ENCODE measurements at regions not wholly inside any gene's neighbourhood (a gene's known extent, or its start where the extent isn't known, plus 50 kb on each side); places are given as distances from the start of the nearest gene placed in this dataset.

- H3K27me3 ChIP-seq (ENCODE audit: control insufficient read depth in 3 of 3, insufficient read depth in 3 of 3, low read length in 2 of 3): no peaks in the 10 kb centered on the region
- no peaks in the 10 kb centered on the region for H3K36me3 ChIP-seq (ENCODE audit: control insufficient read depth in 4 of 4, insufficient read depth in 4 of 4, low read length in 4 of 4)
Observed at GRCh38 chr4:116913451-116913850, 171.9 kb downstream of the TRAM1L1 start.

GRCh38 chr4:116906758-116907157, 178.6 kb downstream of the TRAM1L1 start:
- no peak for TF ChIP-seq CTCF (IDR thresholded peaks at IDR 0.05; ENCODE audit: control extremely low read depth, extremely low read depth)
- Histone ChIP-seq H3K4me1 (ENCODE audit: control insufficient read depth in 5 of 5, insufficient read depth in 5 of 5, low read length in 5 of 5) (no peaks in the 10 kb centered on the region), H3K36me3 (ENCODE audit: control insufficient read depth in 4 of 4, insufficient read depth in 4 of 4, low read length in 4 of 4) (no peaks in the 10 kb centered on the region), H3K4me3 (no peak overlapping the region), H3K27me3 (ENCODE audit: control insufficient read depth in 3 of 3, insufficient read depth in 3 of 3, low read length in 2 of 3) (no peaks in the 10 kb centered on the region), H3K9ac (ENCODE audit: insufficient read depth in 1 of 2, low read length in 2 of 2) (no peak overlapping the region), H3K27ac (ENCODE audit: low read depth in 1 of 2, low read length in 1 of 2) (no peak overlapping the region), H3K9me3 (ENCODE audit: control insufficient read depth in 4 of 4, insufficient read depth in 3 of 4, low read length in 3 of 4) (no peaks in the 10 kb centered on the region)
- DNase-seq (no peak), ATAC-seq (ENCODE audit: insufficient read depth, low FRiP score) (no peak)
- 81 to 83% methylated on average over 2 of the region's 2 CpGs for WGBS, 2 donors

More at GRCh38 chr4:116913451-116913850, 171.9 kb downstream of the TRAM1L1 start:
- no peak for DNase-seq
- TF ChIP-seq CTCF (IDR thresholded peaks at IDR 0.05; ENCODE audit: control extremely low read depth, extremely low read depth): no peak
- Histone ChIP-seq H3K27ac (ENCODE audit: low read depth in 1 of 2, low read length in 1 of 2) (no peak overlapping the region), H3K4me1 (ENCODE audit: control insufficient read depth in 5 of 5, insufficient read depth in 5 of 5, low read length in 5 of 5) (no peaks in the 10 kb centered on the region), H3K9ac (ENCODE audit: insufficient read depth in 1 of 2, low read length in 2 of 2) (no peak overlapping the region), H3K9me3 (ENCODE audit: control insufficient read depth in 4 of 4, insufficient read depth in 3 of 4, low read length in 3 of 4) (no peaks in the 10 kb centered on the region), H3K4me3 (no peak overlapping the region)
- 86 to 96% methylated on average over 1 of the region's 1 CpG for WGBS, 2 donors
- ATAC-seq (ENCODE audit: insufficient read depth, low FRiP score): no peak

GRCh38 chr4:116899561-116899960, 185.8 kb downstream of the TRAM1L1 start:
- no peak for TF ChIP-seq CTCF (IDR thresholded peaks at IDR 0.05; ENCODE audit: control extremely low read depth, extremely low read depth)
- Histone ChIP-seq H3K27me3 (ENCODE audit: control insufficient read depth in 3 of 3, insufficient read depth in 3 of 3, low read length in 2 of 3) (no peaks in the 10 kb centered on the region), H3K4me1 (ENCODE audit: control insufficient read depth in 5 of 5, insufficient read depth in 5 of 5, low read length in 5 of 5) (no peaks in the 10 kb centered on the region), H3K9ac (ENCODE audit: insufficient read depth in 1 of 2, low read length in 2 of 2) (no peak overlapping the region), H3K27ac (ENCODE audit: low read depth in 1 of 2, low read length in 1 of 2) (no peak overlapping the region), H3K4me3 (no peak overlapping the region), H3K9me3 (ENCODE audit: control insufficient read depth in 4 of 4, insufficient read depth in 3 of 4, low read length in 3 of 4) (no peaks in the 10 kb centered on the region), H3K36me3 (ENCODE audit: control insufficient read depth in 4 of 4, insufficient read depth in 4 of 4, low read length in 4 of 4) (no peaks in the 10 kb centered on the region)
- no peak for ATAC-seq (ENCODE audit: insufficient read depth, low FRiP score)
- DNase-seq: no peak
- WGBS, 2 donors: 78 to 86% methylated on average over 1 of the region's 1 CpG

- no peaks in the 10 kb centered on the region for H3K27me3 ChIP-seq (ENCODE audit: control insufficient read depth in 3 of 3, insufficient read depth in 3 of 3, low read length in 2 of 3)
- no peaks in the 10 kb centered on the region for H3K4me1 ChIP-seq (ENCODE audit: control insufficient read depth in 5 of 5, insufficient read depth in 5 of 5, low read length in 5 of 5)
- no peak for TF ChIP-seq CTCF (IDR thresholded peaks at IDR 0.05; ENCODE audit: control extremely low read depth, extremely low read depth)
- DNase-seq (no peak), ATAC-seq (ENCODE audit: insufficient read depth, low FRiP score) (no peak)
- no peaks in the 10 kb centered on the region for H3K9me3 ChIP-seq (ENCODE audit: control insufficient read depth in 4 of 4, insufficient read depth in 3 of 4, low read length in 3 of 4)
- no peak overlapping the region for H3K27ac ChIP-seq (ENCODE audit: low read depth in 1 of 2, low read length in 1 of 2)
- no peak overlapping the region for H3K4me3 ChIP-seq
- H3K9ac ChIP-seq (ENCODE audit: insufficient read depth in 1 of 2, low read length in 2 of 2): no peak overlapping the region
- H3K36me3 ChIP-seq (ENCODE audit: control insufficient read depth in 4 of 4, insufficient read depth in 4 of 4, low read length in 4 of 4): no peaks in the 10 kb centered on the region
Observed at GRCh38 chr4:116885579-116885978, 199.8 kb downstream of the TRAM1L1 start.

All from lung (tissue), 11 donors.